Keratinocyte (primary cell): ENCODE measurements at regions not wholly inside any gene's neighbourhood (a gene's known extent, or its start where the extent isn't known, plus 50 kb on each side); places are given as distances from the start of the nearest gene placed in this dataset.

ENCODE experiments used
- CTCF ChIP-seq, 3 experiments: IDR thresholded peaks in 1 of 3; conservative IDR thresholded peaks in 1 of 3; optimal IDR thresholded peaks in 1 of 3; 2 replicates in 2 of 3; 3 replicates in 1 of 3; pipeline versions ENCODE3 to v1.5.1; 2011; ENCODE audit warnings: low read length in 3 of 3, mild to moderate bottlenecking in 3 of 3, moderate library complexity in 2 of 3, control low read depth in 1 of 3, inconsistent platforms in 1 of 3; ENCODE audit not compliant: insufficient read depth in 2 of 3; ENCODE audit errors: extremely low read depth in 1 of 3
- EZH2 ChIP-seq: IDR thresholded peaks from one replicate; pipeline ENCODE4 v1.6.1; 2012; ENCODE audit warnings: inconsistent platforms, mild to moderate bottlenecking, low read length, moderate library complexity

- TF ChIP-seq CTCF (optimal IDR thresholded peaks at IDR 0.05 in 1 of 3, IDR thresholded peaks at IDR 0.05 in 1 of 3, conservative IDR thresholded peaks at IDR 0.05 in 1 of 3; ENCODE audit: extremely low read depth in 1 of 3, insufficient read depth in 2 of 3, low read length in 3 of 3) (no peak), EZH2 (no peak)
These were observed 305.1 kb downstream of the MAP2K6 start for GRCh38 chr17:69719474-69720048.
